OCI-LY7 (cell line): ENCODE measurements at regions not wholly inside any gene's neighbourhood (a gene's known extent, or its start where the extent isn't known, plus 50 kb on each side); places are given as distances from the start of the nearest gene placed in this dataset.

Source experiments
- BruUV-seq: library from RNA; stranded (reverse); fragments of 400-500 nt; replicated peaks from 2 replicates; lab custom pipeline; 2021; lab: Mats Ljungman, UMichigan
- CTCF ChIA-PET: fragments of 300-600 bp; sonication (Branson Sonifier 250); formaldehyde crosslinking; loops from one replicate; lab custom pipeline; 2022; ENCODE audit warnings: antibody characterized with exemption; ENCODE audit not compliant: unreplicated experiment; lab: Charles Lee
- POLR2A ChIA-PET: fragments of 300-600 bp; sonication (Branson Sonifier 250); formaldehyde crosslinking; loops from one replicate; lab custom pipeline; 2022; ENCODE audit warnings: antibody characterized with exemption; lab: Charles Lee
- DNase-seq: peaks from one replicate; pipeline ENCODE4 v3.0.0-alpha.2; 2015; ENCODE audit warnings: low spot score
- H2AFZ ChIP-seq: fragments of 200-600 bp; sonication (generic), shearing (Covaris generic); 2 replicates; pipeline ENCODE4 v1.6.1; 2014; ENCODE audit warnings: mild to moderate bottlenecking, antibody characterized with exemption, low read length, moderate library complexity
- H3K27ac ChIP-seq: fragments of 200-600 bp; sonication (generic); 2 replicates; pipeline ENCODE4 v1.5.1; 2014; ENCODE audit warnings: mixed run types, low read depth, mild to moderate bottlenecking, moderate library complexity, low read length, inconsistent platforms; ENCODE audit not compliant: poor library complexity, severe bottlenecking
- H3K36me3 ChIP-seq: fragments of 200-600 bp; sonication (generic); 2 replicates; pipeline ENCODE4 v1.6.1; 2014; ENCODE audit warnings: mild to moderate bottlenecking, antibody characterized with exemption, low read length, moderate library complexity, mixed read lengths; ENCODE audit not compliant: insufficient read depth
- H3K4me1 ChIP-seq: fragments of 200-600 bp; sonication (generic); 2 replicates; pipeline ENCODE4 v1.5.1; 2014; ENCODE audit warnings: mild to moderate bottlenecking, low read length; ENCODE audit not compliant: insufficient read depth, poor library complexity, severe bottlenecking
- H3K4me2 ChIP-seq: fragments of 200-600 bp; sonication (generic); 2 replicates; pipeline ENCODE4 v1.6.1; 2014; ENCODE audit warnings: mild to moderate bottlenecking, low read length
- H3K4me3 ChIP-seq: fragments of 200-600 bp; sonication (generic); 2 replicates; pipeline ENCODE4 v1.5.1; 2014; ENCODE audit warnings: mild to moderate bottlenecking, low read depth, low read length; ENCODE audit not compliant: poor library complexity, severe bottlenecking
- H3K79me2 ChIP-seq: fragments of 200-600 bp; sonication (generic); 2 replicates; pipeline ENCODE4 v1.6.1; 2016; ENCODE audit warnings: low read depth, mild to moderate bottlenecking, low read length, moderate library complexity, mixed read lengths; ENCODE audit not compliant: insufficient read depth
- H3K9me2 ChIP-seq: fragments of 200-600 bp; sonication (generic); 2 replicates; pipeline ENCODE4 v1.6.1; 2016; ENCODE audit warnings: mild to moderate bottlenecking, low read length, mixed read lengths; ENCODE audit not compliant: insufficient read depth
- H3K9me3 ChIP-seq: fragments of 200-600 bp; sonication (generic); 2 replicates; pipeline ENCODE4 v1.6.1; 2014; ENCODE audit warnings: mild to moderate bottlenecking, mixed run types, low read length, mixed read lengths
- H4K20me1 ChIP-seq: fragments of 200-600 bp; sonication (generic); 2 replicates; pipeline ENCODE4 v1.6.1; 2014; ENCODE audit warnings: mild to moderate bottlenecking, antibody characterized with exemption, low read length, moderate library complexity, mixed read lengths; ENCODE audit not compliant: insufficient read depth
- CTCF ChIP-seq: fragments of 200-600 bp; sonication (generic); conservative IDR thresholded peaks from 2 replicates; pipeline ENCODE4 v1.5.1; 2014; ENCODE audit warnings: mild to moderate bottlenecking, antibody characterized with exemption, low read length, moderate library complexity, mixed read lengths
- EZH2phosphoT487 ChIP-seq: fragments of 200-600 bp; sonication (generic); IDR thresholded peaks from 2 replicates; pipeline ENCODE4 v1.6.1; 2018; ENCODE audit warnings: low read depth, borderline replicate concordance, mild to moderate bottlenecking, mixed run types, antibody characterized with exemption, low read length, moderate library complexity, mixed read lengths
- intact Hi-C: fragments of 100-400 bp; cut with micrococcal nuclease; formaldehyde crosslinking; loops from one replicate; pipeline ENCODE4 v1.10.0; 2022; ENCODE audit not compliant: unreplicated experiment

- intact Hi-C loops: no loop called here
- no peak for TF ChIP-seq EZH2phosphoT487
- TF ChIP-seq CTCF: no peak
- H4K20me1 ChIP-seq: no peaks in the 10 kb centered on the region
- no peaks in the 10 kb centered on the region for H3K9me3 ChIP-seq
- BruUV-seq: no TSS peak
- ChIA-PET CTCF (no interaction called here), POLR2A (interaction anchor here (0.5 to 0.7 kb wide), 3 partner anchors 250 to 668 kb away, joined by 3 to 4 read pairs (median 3); no protein-coding TSS in a partner anchor)
- DNase-seq: no peak
- no peak overlapping the region for H3K4me3 ChIP-seq
- no peaks in the 10 kb centered on the region for H3K79me2 ChIP-seq
- H3K27ac ChIP-seq: no peak overlapping the region
- H3K9me2 ChIP-seq: no peaks in the 10 kb centered on the region
- no peaks in the 10 kb centered on the region for H3K4me1 ChIP-seq
- H2AFZ ChIP-seq: no peak overlapping the region
- H3K36me3 ChIP-seq: no peaks in the 10 kb centered on the region
- no peak overlapping the region for H3K4me2 ChIP-seq
Measured at GRCh38 chr2:173711816-173712215, 253.4 kb downstream of the SP3 start.

- no peaks in the 10 kb centered on the region for H3K4me1 ChIP-seq
- no peaks in the 10 kb centered on the region for H3K9me3 ChIP-seq
- ChIA-PET POLR2A (no interaction called here), CTCF (no interaction called here)
- no peak for DNase-seq
- H3K4me3 ChIP-seq: no peak overlapping the region
- H3K9me2 ChIP-seq: no peaks in the 10 kb centered on the region
- H3K79me2 ChIP-seq: no peaks in the 10 kb centered on the region
- intact Hi-C loops: no loop called here
- H3K27ac ChIP-seq: no peak overlapping the region
- no peaks in the 10 kb centered on the region for H3K36me3 ChIP-seq
- BruUV-seq: no TSS peak
- H2AFZ ChIP-seq: no peak overlapping the region
- H4K20me1 ChIP-seq: no peaks in the 10 kb centered on the region
- no peak overlapping the region for H3K4me2 ChIP-seq
- TF ChIP-seq EZH2phosphoT487: no peak
- no peak for TF ChIP-seq CTCF
Measured at GRCh38 chr2:173713904-173714555, 251.1 kb downstream of the SP3 start.

GRCh38 chr2:173715441-173715840, 249.7 kb downstream of the SP3 start:
- POLR2A ChIA-PET: interaction anchor here (1.0 kb wide), 1 partner anchor 681 kb away, joined by 3 read pairs; no protein-coding TSS in a partner anchor

More at GRCh38 chr2:173715441-173715840, 249.7 kb downstream of the SP3 start:
- CTCF ChIA-PET: no interaction called here
- Histone ChIP-seq H2AFZ (no peak overlapping the region), H3K4me1 (no peaks in the 10 kb centered on the region), H3K4me2 (no peak overlapping the region), H3K9me2 (no peaks in the 10 kb centered on the region), H3K79me2 (no peaks in the 10 kb centered on the region), H3K36me3 (no peaks in the 10 kb centered on the region), H4K20me1 (no peaks in the 10 kb centered on the region), H3K27ac (no peak overlapping the region), H3K4me3 (no peak overlapping the region), H3K9me3 (no peaks in the 10 kb centered on the region)
- TF ChIP-seq CTCF (no peak), EZH2phosphoT487 (no peak)
- no TSS peak for BruUV-seq
- intact Hi-C loops: no loop called here
- no peak for DNase-seq
